Thymus (tissue), 11 donors: ENCODE measurements at regions not wholly inside any gene's neighbourhood (a gene's known extent, or its start where the extent isn't known, plus 50 kb on each side); places are given as distances from the start of the nearest gene placed in this dataset.

Experiments used
- DNase-seq, 9 donors: peaks; one replicate each; pipeline ENCODE4 v3.0.0-alpha.2; 2013; ENCODE audit warnings: low spot score in 9 of 9, low read depth in 6 of 9, missing footprints in 1 of 9
- H3K27ac ChIP-seq, 2 donors: one replicate each; pipeline ENCODE4 v1.5.1; 2013; ENCODE audit warnings: control low read depth in 1 of 2, low read depth in 1 of 2, low read length in 1 of 2, mild to moderate bottlenecking in 1 of 2, moderate library complexity in 1 of 2
- H3K27me3 ChIP-seq, 2 donors: one replicate each; pipeline ENCODE4 v1.5.1; 2013; ENCODE audit warnings: low read length in 1 of 2; ENCODE audit not compliant: control insufficient read depth in 2 of 2, insufficient read depth in 1 of 2
- H3K36me3 ChIP-seq, 2 donors: one replicate each; pipeline ENCODE4 v1.5.1; 2013; ENCODE audit warnings: low read length in 1 of 2, mild to moderate bottlenecking in 1 of 2, moderate library complexity in 1 of 2; ENCODE audit not compliant: control insufficient read depth in 2 of 2, insufficient read depth in 2 of 2
- H3K4me1 ChIP-seq, 2 donors: one replicate each; pipeline ENCODE4 v1.5.1; 2013; ENCODE audit warnings: low read length in 2 of 2; ENCODE audit not compliant: control insufficient read depth in 2 of 2, insufficient read depth in 2 of 2
- H3K4me3 ChIP-seq, 2 donors: one replicate each; pipeline ENCODE4 v1.5.1; 2013; ENCODE audit warnings: low read length in 2 of 2, control low read depth in 1 of 2, mild to moderate bottlenecking in 1 of 2
- H3K9me3 ChIP-seq, 2 donors: one replicate each; pipeline ENCODE4 v1.5.1; 2013; ENCODE audit warnings: low read length in 1 of 2, mild to moderate bottlenecking in 1 of 2; ENCODE audit not compliant: control insufficient read depth in 2 of 2, insufficient read depth in 1 of 2
- whole genome bisulfite sequencing: extraction: QIAGEN DNeasy Blood & Tissue Kit; methylation state at CpG from one replicate; pipeline ENCODE4 v1.1.7; 2013; 5-methylcytosine and 5-hydroxymethylcytosine counted together
- donor health status: healthy.

GRCh38 chr5:143931986-143932385 lies 120.0 kb downstream of the HMHB1 start:
- H3K9me3 ChIP-seq = peaks cover 0 to 1% of the 10 kb centered on the region in 2 donors
- DNase-seq = no peak
- H3K27ac ChIP-seq = no peak overlapping the region
- no peak overlapping the region for H3K4me3 ChIP-seq
- WGBS = 81% methylated on average over 1 of the region's 1 CpG
- H3K36me3 ChIP-seq = no peaks in the 10 kb centered on the region
- H3K27me3 ChIP-seq = no peaks in the 10 kb centered on the region
- no peaks in the 10 kb centered on the region for H3K4me1 ChIP-seq

- Histone ChIP-seq H3K4me3 (no peak overlapping the region), H3K9me3 (peaks cover 0 to 1% of the 10 kb centered on the region in 2 donors), H3K4me1 (no peaks in the 10 kb centered on the region), H3K27me3 (no peaks in the 10 kb centered on the region), H3K27ac (no peak overlapping the region), H3K36me3 (no peaks in the 10 kb centered on the region)
- 98% methylated on average over 1 of the region's 1 CpG for WGBS
- no peak for DNase-seq
Observed at GRCh38 chr5:143932584-143932983, 120.6 kb downstream of the HMHB1 start.

GRCh38 chr5:143933451-143933850 lies 121.5 kb downstream of the HMHB1 start:
- 84% methylated on average over 3 of the region's 3 CpGs for WGBS

GRCh38 chr5:143934821-143935220 lies 122.9 kb downstream of the HMHB1 start:
- no peaks in the 10 kb centered on the region for H3K36me3 ChIP-seq
- DNase-seq = no peak
- H3K9me3 ChIP-seq = peaks cover 0 to 1% of the 10 kb centered on the region in 2 donors
- 93% methylated on average over 2 of the region's 2 CpGs for WGBS
- no peak overlapping the region for H3K4me3 ChIP-seq
- no peaks in the 10 kb centered on the region for H3K4me1 ChIP-seq
- H3K27ac ChIP-seq = no peak overlapping the region
- no peaks in the 10 kb centered on the region for H3K27me3 ChIP-seq

More at GRCh38 chr5:143933451-143933850, 121.5 kb downstream of the HMHB1 start:
- DNase-seq = no peak
- no peak overlapping the region for H3K4me3 ChIP-seq
- H3K4me1 ChIP-seq = no peaks in the 10 kb centered on the region
- no peak overlapping the region for H3K27ac ChIP-seq
- no peaks in the 10 kb centered on the region for H3K36me3 ChIP-seq
- H3K27me3 ChIP-seq = no peaks in the 10 kb centered on the region
- H3K9me3 ChIP-seq = peaks cover 0 to 1% of the 10 kb centered on the region in 2 donors

- Histone ChIP-seq H3K9me3 (peaks cover 0 to 1% of the 10 kb centered on the region in 2 donors), H3K27me3 (no peaks in the 10 kb centered on the region), H3K4me1 (no peaks in the 10 kb centered on the region), H3K36me3 (no peaks in the 10 kb centered on the region), H3K27ac (no peak overlapping the region), H3K4me3 (no peak overlapping the region)
- no peak for DNase-seq
Observed at GRCh38 chr5:143938230-143938629, 126.3 kb downstream of the HMHB1 start.

- no peaks in the 10 kb centered on the region for H3K9me3 ChIP-seq
- WGBS = 96% methylated on average over 1 of the region's 1 CpG
- no peaks in the 10 kb centered on the region for H3K27me3 ChIP-seq
- H3K27ac ChIP-seq = no peak overlapping the region
- H3K4me3 ChIP-seq = no peak overlapping the region
- no peaks in the 10 kb centered on the region for H3K36me3 ChIP-seq
- no peaks in the 10 kb centered on the region for H3K4me1 ChIP-seq
- no peak for DNase-seq
Observed at GRCh38 chr5:143946837-143947236, 134.9 kb downstream of the HMHB1 start.

GRCh38 chr5:143947313-143947712 lies 135.4 kb downstream of the HMHB1 start:
- H3K36me3 ChIP-seq = no peaks in the 10 kb centered on the region
- no peaks in the 10 kb centered on the region for H3K9me3 ChIP-seq
- H3K4me3 ChIP-seq = no peak overlapping the region
- 97% methylated on average over 2 of the region's 2 CpGs for WGBS
- no peaks in the 10 kb centered on the region for H3K4me1 ChIP-seq
- no peaks in the 10 kb centered on the region for H3K27me3 ChIP-seq
- DNase-seq = no peak
- no peak overlapping the region for H3K27ac ChIP-seq

GRCh38 chr5:143952809-143953208 lies 140.8 kb downstream of the HMHB1 start:
- no peak for DNase-seq
- no peaks in the 10 kb centered on the region for H3K4me1 ChIP-seq
- no peaks in the 10 kb centered on the region for H3K9me3 ChIP-seq
- no peaks in the 10 kb centered on the region for H3K27me3 ChIP-seq
- WGBS = 95% methylated on average over 2 of the region's 2 CpGs
- no peak overlapping the region for H3K27ac ChIP-seq
- H3K4me3 ChIP-seq = no peak overlapping the region
- no peaks in the 10 kb centered on the region for H3K36me3 ChIP-seq

GRCh38 chr5:143953851-143954250 lies 141.9 kb downstream of the HMHB1 start:
- Histone ChIP-seq H3K4me1 (no peaks in the 10 kb centered on the region), H3K27me3 (no peaks in the 10 kb centered on the region), H3K9me3 (no peaks in the 10 kb centered on the region), H3K36me3 (no peaks in the 10 kb centered on the region), H3K4me3 (no peak overlapping the region), H3K27ac (no peak overlapping the region)
- DNase-seq = no peak
- WGBS = 98% methylated on average over 4 of the region's 4 CpGs

GRCh38 chr5:143955141-143955540 lies 143.2 kb downstream of the HMHB1 start:
- Histone ChIP-seq H3K27me3 (no peaks in the 10 kb centered on the region), H3K9me3 (no peaks in the 10 kb centered on the region), H3K27ac (no peak overlapping the region), H3K4me3 (no peak overlapping the region), H3K4me1 (no peaks in the 10 kb centered on the region), H3K36me3 (no peaks in the 10 kb centered on the region)
- WGBS = 94% methylated on average over 2 of the region's 2 CpGs
- no peak for DNase-seq
